ENCODE measurements at regions not wholly inside any gene's neighbourhood (a gene's known extent, or its start where the extent isn't known, plus 50 kb on each side); places are given as distances from the start of the nearest gene placed in this dataset.

- no peak for DNase-seq (ENCODE audit: low read depth, low spot score)
Measured at GRCh38 chr6:50610562-50610961, 102.8 kb upstream of the TFAP2D start.

DNA sequence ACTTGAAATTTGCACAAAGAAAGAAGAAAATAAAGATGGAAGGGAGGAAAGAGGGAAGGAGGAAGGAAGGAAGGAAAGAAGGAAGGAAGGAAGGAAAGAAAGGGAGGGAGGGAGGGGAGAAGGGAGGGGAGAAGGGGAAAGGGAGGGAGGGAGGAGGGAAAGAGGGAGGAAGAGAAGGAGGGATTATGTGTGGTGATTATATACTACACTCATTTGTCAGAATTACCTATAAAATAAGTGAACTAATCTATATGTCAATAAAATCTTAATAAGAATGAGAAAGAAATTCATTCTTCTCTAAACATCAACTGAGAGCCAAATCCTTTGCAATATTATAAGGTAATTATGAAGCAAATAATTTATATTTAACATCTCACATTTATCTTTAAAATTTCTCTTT lies 77.9 kb upstream of the TFAP2D start:
- DNase-seq (ENCODE audit: low read depth, low spot score) = no peak

GRCh38 chr6:50637267-50637666 lies 76.1 kb upstream of the TFAP2D start:
- no peak for DNase-seq (ENCODE audit: low read depth, low spot score)

GRCh38 chr6:50649086-50649485 lies 64.2 kb upstream of the TFAP2D start:
- no peak for DNase-seq (ENCODE audit: low read depth, low spot score)

GRCh38 chr6:50653253-50653652 lies 60.1 kb upstream of the TFAP2D start:
- DNase-seq (ENCODE audit: low read depth, low spot score) = no peak

DNA sequence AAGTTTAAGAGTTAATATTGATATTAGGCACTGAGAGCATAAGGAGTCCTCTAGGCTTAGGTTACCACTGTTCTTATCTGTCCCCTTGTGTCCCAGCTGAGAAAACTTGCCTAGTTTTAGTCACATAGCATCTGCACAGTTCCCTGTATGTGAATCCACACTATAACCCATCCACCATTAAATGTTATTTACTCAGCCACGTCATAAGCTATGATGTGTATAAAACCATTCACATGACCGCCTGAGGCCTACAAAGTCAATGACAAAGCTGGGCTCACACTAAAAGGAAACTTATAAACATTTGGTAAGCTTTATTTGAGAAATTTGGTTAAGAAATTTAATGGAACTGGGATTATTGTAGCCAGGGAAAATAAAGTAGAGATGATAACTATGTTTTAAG lies 59.2 kb upstream of the TFAP2D start:
- DNase-seq (ENCODE audit: low read depth, low spot score) = no peak

DNA sequence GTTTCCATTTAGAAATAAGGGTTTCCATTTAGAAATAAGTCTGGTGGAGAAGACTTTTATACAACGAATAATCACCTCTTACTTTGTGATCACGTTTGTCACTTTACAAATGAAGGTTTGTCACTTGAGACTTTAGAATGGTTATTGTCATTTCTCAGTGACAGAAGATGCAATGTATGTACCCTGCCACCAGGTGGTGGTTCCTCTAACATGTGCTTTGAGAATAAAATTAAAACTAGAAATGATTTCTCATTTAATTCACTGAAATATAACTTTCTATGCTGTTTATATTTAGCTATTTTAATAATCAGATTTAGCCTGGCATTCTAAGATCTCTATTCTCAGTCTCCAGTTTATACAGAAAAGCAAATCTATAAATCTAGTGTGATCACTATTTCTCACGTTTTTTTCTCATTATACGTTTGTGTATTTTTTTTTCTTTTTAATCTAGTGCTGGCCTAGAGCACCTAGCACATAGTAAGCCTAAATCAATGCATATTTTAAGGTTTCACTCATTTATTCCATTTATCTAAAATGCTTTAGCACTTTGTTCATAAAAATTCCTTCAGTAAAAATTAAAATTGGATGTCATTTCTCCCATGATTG lies 57.4 kb upstream of the TFAP2D start:
- DNase-seq (ENCODE audit: low read depth, low spot score) = no peak

DNA sequence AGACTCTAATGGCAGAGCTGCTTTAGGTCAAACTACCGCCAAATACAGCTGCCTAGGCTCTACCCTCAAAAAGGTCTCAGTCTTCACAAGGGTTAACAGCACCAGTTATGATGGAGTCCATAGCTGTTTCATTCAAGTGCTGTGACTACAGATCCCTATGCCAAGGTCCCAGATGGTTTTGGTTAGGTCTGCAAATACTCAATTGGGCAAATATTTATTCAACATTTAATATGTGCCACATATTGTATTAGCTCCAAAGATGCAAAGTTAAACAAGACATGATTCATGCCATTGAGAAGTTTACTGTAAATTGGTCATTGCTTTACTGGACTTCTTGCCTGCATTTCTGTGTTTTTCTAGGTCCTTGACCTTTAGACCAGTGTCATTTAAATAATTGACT lies 55.8 kb upstream of the TFAP2D start:
- no peak for DNase-seq (ENCODE audit: low read depth, low spot score)

GRCh38 chr6:50658561-50658960 lies 54.8 kb upstream of the TFAP2D start:
- no peak for DNase-seq (ENCODE audit: low read depth, low spot score)

GRCh38 chr6:50661636-50662035 lies 51.7 kb upstream of the TFAP2D start:
- no peak for DNase-seq (ENCODE audit: low read depth, low spot score)
